ENCODE measurements at regions not wholly inside any gene's neighbourhood (a gene's known extent, or its start where the extent isn't known, plus 50 kb on each side); places are given as distances from the start of the nearest gene placed in this dataset.

GRCh38 chr21:25323356-25323949, 283.8 kb downstream of the MRPL39 start:
- no peak overlapping the region for H3K27ac ChIP-seq
- TF ChIP-seq CTCF (IDR thresholded peaks at IDR 0.05), result no peak
- intact Hi-C loops (cut with DNase I), result no loop called here
- ATAC-seq, result no peak
- H3K9me3 ChIP-seq, result no peaks in the 10 kb centered on the region
- 67 to 76% (median 69%) methylated on average over 7 of the region's 7 CpGs for WGBS, 3 donors
- no peaks in the 10 kb centered on the region for H3K4me1 ChIP-seq
- H3K27me3 ChIP-seq (ENCODE audit: insufficient read depth in 3 of 3, low read length in 2 of 3), result no peaks in the 10 kb centered on the region
- DNase-seq, result no peak
- no peak overlapping the region for H3K4me3 ChIP-seq
- H3K36me3 ChIP-seq (ENCODE audit: insufficient read depth in 1 of 2, low read depth in 1 of 2), result no peaks in the 10 kb centered on the region

- no peak for DNase-seq
- peaks cover 7% of the 10 kb centered on the region for H3K9me3 ChIP-seq
- no peak overlapping the region for H3K27ac ChIP-seq
- intact Hi-C loops (cut with DNase I), result no loop called here
- H3K36me3 ChIP-seq (ENCODE audit: insufficient read depth in 1 of 2, low read depth in 1 of 2), result no peaks in the 10 kb centered on the region
- no peak overlapping the region for H3K4me3 ChIP-seq
- WGBS, 3 donors, result 79 to 90% (median 79%) methylated on average over 1 of the region's 1 CpG
- H3K27me3 ChIP-seq (ENCODE audit: insufficient read depth in 3 of 3, low read length in 2 of 3), result no peaks in the 10 kb centered on the region
- ATAC-seq, result no peak
- H3K4me1 ChIP-seq, result no peaks in the 10 kb centered on the region
- TF ChIP-seq CTCF (IDR thresholded peaks at IDR 0.05), result no peak
Observed at GRCh38 chr21:25314247-25314646, 293.0 kb downstream of the MRPL39 start.

GRCh38 chr21:25313829-25314228, 293.5 kb downstream of the MRPL39 start:
- H3K27me3 ChIP-seq (ENCODE audit: insufficient read depth in 3 of 3, low read length in 2 of 3), result no peaks in the 10 kb centered on the region
- TF ChIP-seq CTCF (IDR thresholded peaks at IDR 0.05), result no peak
- H3K4me3 ChIP-seq, result no peak overlapping the region
- H3K4me1 ChIP-seq, result no peaks in the 10 kb centered on the region
- ATAC-seq (no peak), DNase-seq (no peak)
- WGBS, 3 donors, result 14 to 19% (median 19%) methylated on average over 3 of the region's 3 CpGs
- H3K9me3 ChIP-seq, result peaks cover 10% of the 10 kb centered on the region
- H3K27ac ChIP-seq, result no peak overlapping the region
- H3K36me3 ChIP-seq (ENCODE audit: insufficient read depth in 1 of 2, low read depth in 1 of 2), result no peaks in the 10 kb centered on the region
- intact Hi-C loops (cut with DNase I), result no loop called here

GRCh38 chr21:25307489-25307888, 299.8 kb downstream of the MRPL39 start:
- Histone ChIP-seq H3K36me3 (ENCODE audit: insufficient read depth in 1 of 2, low read depth in 1 of 2) (no peaks in the 10 kb centered on the region), H3K4me3 (no peak overlapping the region), H3K4me1 (no peaks in the 10 kb centered on the region), H3K27me3 (ENCODE audit: insufficient read depth in 3 of 3, low read length in 2 of 3) (no peaks in the 10 kb centered on the region), H3K27ac (no peak overlapping the region), H3K9me3 (peaks cover 11% of the 10 kb centered on the region)
- intact Hi-C loops (cut with DNase I), result no loop called here
- ATAC-seq (no peak), DNase-seq (no peak)
- 71 to 82% (median 81%) methylated on average over 1 of the region's 1 CpG for WGBS, 3 donors
- TF ChIP-seq CTCF (IDR thresholded peaks at IDR 0.05), result no peak

DNA sequence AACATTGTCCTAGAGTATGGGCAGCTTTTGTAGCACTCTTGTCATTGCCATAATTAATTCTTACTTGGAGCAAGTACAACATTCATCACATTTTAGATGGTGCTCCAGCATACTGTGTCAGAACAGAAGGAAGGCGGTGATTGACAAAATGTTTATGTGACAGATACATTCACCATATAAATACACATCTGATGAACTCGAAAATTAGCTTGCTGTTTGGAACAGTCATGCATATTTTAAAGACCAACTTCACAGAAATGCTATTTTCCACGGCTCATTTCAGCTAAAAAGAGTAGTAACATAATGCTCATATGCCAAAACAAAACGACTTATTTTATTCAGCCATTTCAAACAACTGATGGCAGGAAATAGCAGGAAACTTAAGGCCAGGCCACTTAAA, 302.7 kb downstream of the MRPL39 start:
- no peak for TF ChIP-seq CTCF (IDR thresholded peaks at IDR 0.05)
- H3K4me3 ChIP-seq, result no peak overlapping the region
- no peaks in the 10 kb centered on the region for H3K4me1 ChIP-seq
- DNase-seq (no peak), ATAC-seq (no peak)
- no peaks in the 10 kb centered on the region for H3K36me3 ChIP-seq (ENCODE audit: insufficient read depth in 1 of 2, low read depth in 1 of 2)
- H3K27me3 ChIP-seq (ENCODE audit: insufficient read depth in 3 of 3, low read length in 2 of 3), result no peaks in the 10 kb centered on the region
- H3K27ac ChIP-seq, result no peak overlapping the region
- intact Hi-C loops (cut with DNase I), result no loop called here
- H3K9me3 ChIP-seq, result peaks cover 4% of the 10 kb centered on the region
- WGBS, 3 donors, result 26 to 35% (median 27%) methylated on average over 4 of the region's 4 CpGs

Data from psoas muscle (tissue), 7 donors.